Heart right ventricle (tissue), 16 donors: ENCODE measurements at regions not wholly inside any gene's neighbourhood (a gene's known extent, or its start where the extent isn't known, plus 50 kb on each side); places are given as distances from the start of the nearest gene placed in this dataset.

Experiments used
- ATAC-seq, 8 donors: fragments of 200-7000 bp; cut with Tn5 transposase; one replicate each; pipeline ENCODE4 v1.9.1; 2020; ENCODE audit warnings: mild to moderate bottlenecking in 8 of 8, moderate library complexity in 8 of 8, moderate number of reproducible peaks in 1 of 8
- DNase-seq, 2 donors: peaks; one replicate each; pipeline ENCODE4 v3.0.0-alpha.2; 2020
- H3K27ac ChIP-seq, 10 donors: fragments of 200-600 bp; sonication (generic) in 2 of 10; one replicate each; pipeline versions ENCODE4 v1.5.0 to v1.8.0; 2020 to 2022; ENCODE audit warnings: mild to moderate bottlenecking in 3 of 10
- H3K27me3 ChIP-seq, 7 donors: fragments of 200-600 bp; one replicate each; pipeline ENCODE4 v1.8.0; 2021 to 2022; ENCODE audit warnings: mild to moderate bottlenecking in 2 of 7
- H3K36me3 ChIP-seq, 9 donors: fragments of 200-600 bp; sonication (generic) in 1 of 9; one replicate each; pipeline versions ENCODE4 v1.5.0 to v1.8.0; 2020 to 2022; ENCODE audit warnings: mild to moderate bottlenecking in 2 of 9
- H3K4me1 ChIP-seq, 9 donors: fragments of 200-600 bp; sonication (generic) in 1 of 9; one replicate each; pipeline versions ENCODE4 v1.5.0 to v1.8.0; 2020 to 2022; ENCODE audit warnings: mild to moderate bottlenecking in 4 of 9
- H3K4me3 ChIP-seq, 10 donors: fragments of 200-600 bp; sonication (generic) in 2 of 10; one replicate each; pipeline versions ENCODE4 v1.5.0 to v1.8.0; 2020 to 2022; ENCODE audit warnings: mild to moderate bottlenecking in 7 of 10, moderate library complexity in 2 of 10
- H3K9me3 ChIP-seq, 11 donors: fragments of 200-600 bp in 10 of 11; sonication (generic) in 2 of 11; one replicate each; pipeline versions ENCODE4 v1.5.0 to v1.8.0; 2013 to 2022; ENCODE audit warnings: mild to moderate bottlenecking in 2 of 11, control low read depth in 1 of 11, moderate library complexity in 1 of 11
- WGBS, 2 donors: extraction: QIAGEN DNeasy Blood & Tissue Kit; methylation state at CpG; one replicate each; pipeline ENCODE4 v1.1.7; 2013; ENCODE audit warnings: inconsistent platforms in 1 of 2; 5-methylcytosine and 5-hydroxymethylcytosine counted together
- intact Hi-C, 10 donors: fragments of 100-400 bp; cut with DNase I; formaldehyde crosslinking; loops; one replicate each; pipeline versions ENCODE4 v1.11.1 to v1.14.2; 2022
- TF ChIP-seq, protein P1 (sequence below), 9 donors: fragments of 200-600 bp; sonication (generic) in 2 of 9; IDR thresholded peaks; one replicate each; pipeline versions ENCODE4 v1.5.0 to v1.8.0; 2021 to 2022; ENCODE audit warnings: antibody characterized with exemption in 9 of 9, mild to moderate bottlenecking in 5 of 9, moderate library complexity in 1 of 9
- donor health status: Arrhythmogenic right ventricular cardiomyopathy.
- donor health status: ischemic (EF 13 %, LVEDD 7.1; RV severe dilation, severe dysfunction).
- donor health status: healthy with polysubstance abuse.
- donor health status: DM: no; HTN: yes; CAD: no.
- donor health status: DM: no; HTN: no; CAD: no.
- donor health status: ischemic (EF 25% LVEDD 6.9; RV normal size, moderate dysfunction).
- donor health status: ischemic (EF 25% LVEDD 5.7; RV mildly dilated, moderate dysfunction).
- donor health status: healthy.
- donor health status: DM: yes; HTN: yes; CAD: no.
- donor health status: Ischemic cardiomyopathy.
- donor health status: ischemic (EF 35%, LVEDD 5.7; RV mildly dilated, moderate dysfunction).
- donor health status: nonischemic (EF 11% LVEDD 7.7; RV severe dilation, severe dysfunction).
- donor health status: DM: yes; HTN: yes; CAD: no.
- donor health status: PGD.
- donor health status: ischemic (EF 29% LVEDD 5.4; RV normal size, mild dysfunction).
- donor health status: nonischemic (EF 23%, LVEDD 6.1; RV moderate dilation, normal function).

DNA sequence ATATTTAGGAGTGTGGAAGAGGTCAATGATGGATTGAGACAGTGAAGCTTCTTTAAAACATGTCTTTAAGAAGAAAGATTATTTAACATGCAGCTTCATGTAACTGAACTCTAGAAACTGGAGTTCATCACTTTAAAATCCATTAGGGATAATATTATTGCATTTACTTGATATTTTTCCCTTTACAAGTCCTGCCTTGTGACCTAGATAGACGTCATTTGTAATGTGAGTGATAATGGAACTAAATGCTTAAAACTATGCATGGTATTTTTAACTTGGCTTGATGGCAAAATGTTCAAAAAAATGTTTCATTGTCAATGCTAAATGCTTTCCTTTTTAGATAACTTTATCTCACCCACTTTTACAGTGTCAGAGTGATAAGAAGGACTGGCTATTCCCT is 723.7 kb downstream of the RWDD3 start:
- TF ChIP-seq, protein P1, sequence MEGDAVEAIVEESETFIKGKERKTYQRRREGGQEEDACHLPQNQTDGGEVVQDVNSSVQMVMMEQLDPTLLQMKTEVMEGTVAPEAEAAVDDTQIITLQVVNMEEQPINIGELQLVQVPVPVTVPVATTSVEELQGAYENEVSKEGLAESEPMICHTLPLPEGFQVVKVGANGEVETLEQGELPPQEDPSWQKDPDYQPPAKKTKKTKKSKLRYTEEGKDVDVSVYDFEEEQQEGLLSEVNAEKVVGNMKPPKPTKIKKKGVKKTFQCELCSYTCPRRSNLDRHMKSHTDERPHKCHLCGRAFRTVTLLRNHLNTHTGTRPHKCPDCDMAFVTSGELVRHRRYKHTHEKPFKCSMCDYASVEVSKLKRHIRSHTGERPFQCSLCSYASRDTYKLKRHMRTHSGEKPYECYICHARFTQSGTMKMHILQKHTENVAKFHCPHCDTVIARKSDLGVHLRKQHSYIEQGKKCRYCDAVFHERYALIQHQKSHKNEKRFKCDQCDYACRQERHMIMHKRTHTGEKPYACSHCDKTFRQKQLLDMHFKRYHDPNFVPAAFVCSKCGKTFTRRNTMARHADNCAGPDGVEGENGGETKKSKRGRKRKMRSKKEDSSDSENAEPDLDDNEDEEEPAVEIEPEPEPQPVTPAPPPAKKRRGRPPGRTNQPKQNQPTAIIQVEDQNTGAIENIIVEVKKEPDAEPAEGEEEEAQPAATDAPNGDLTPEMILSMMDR (IDR thresholded peaks at IDR 0.05): no peak
- Histone ChIP-seq H3K9me3 (peaks cover 0 to 22% (median 0%) of the 10 kb centered on the region in 11 donors), H3K27ac (no peak overlapping the region), H3K36me3 (no peaks in the 10 kb centered on the region), H3K4me3 (no peak overlapping the region), H3K27me3 (no peaks in the 10 kb centered on the region), H3K4me1 (no peaks in the 10 kb centered on the region)
- 2 to 8% methylated on average over 1 of the region's 1 CpG for WGBS, 2 donors
- ATAC-seq (no peak), DNase-seq (no peak)
- intact Hi-C loops: no loop called here

DNA sequence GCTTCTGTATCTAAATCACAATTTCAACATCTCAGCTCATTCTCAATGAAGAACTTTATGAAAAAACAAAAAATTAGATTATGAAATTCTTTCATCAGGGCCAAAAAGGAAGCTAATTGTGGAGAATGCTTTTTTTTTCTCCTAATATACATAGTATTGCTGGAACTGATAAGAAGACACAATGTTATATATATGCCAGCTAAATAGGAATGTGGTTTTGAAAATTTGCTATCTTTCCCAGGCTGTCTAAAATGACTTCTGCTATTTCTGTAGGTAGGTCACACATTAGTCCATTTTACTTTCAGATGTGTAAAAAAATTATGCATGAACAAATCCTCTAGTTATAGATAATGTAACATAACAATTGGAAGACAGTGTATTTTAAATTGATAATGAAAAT is 732.9 kb downstream of the RWDD3 start:
- no peak for ATAC-seq
- Histone ChIP-seq H3K27me3 (no peaks in the 10 kb centered on the region), H3K9me3 (peaks cover 0 to 40% (median 0%) of the 10 kb centered on the region in 11 donors), H3K27ac (no peak overlapping the region), H3K4me1 (no peaks in the 10 kb centered on the region), H3K4me3 (no peak overlapping the region), H3K36me3 (no peaks in the 10 kb centered on the region)
- intact Hi-C loops: no loop called here
- no peak for DNase-seq
- TF ChIP-seq, protein P1 (IDR thresholded peaks at IDR 0.05): no peak

DNA sequence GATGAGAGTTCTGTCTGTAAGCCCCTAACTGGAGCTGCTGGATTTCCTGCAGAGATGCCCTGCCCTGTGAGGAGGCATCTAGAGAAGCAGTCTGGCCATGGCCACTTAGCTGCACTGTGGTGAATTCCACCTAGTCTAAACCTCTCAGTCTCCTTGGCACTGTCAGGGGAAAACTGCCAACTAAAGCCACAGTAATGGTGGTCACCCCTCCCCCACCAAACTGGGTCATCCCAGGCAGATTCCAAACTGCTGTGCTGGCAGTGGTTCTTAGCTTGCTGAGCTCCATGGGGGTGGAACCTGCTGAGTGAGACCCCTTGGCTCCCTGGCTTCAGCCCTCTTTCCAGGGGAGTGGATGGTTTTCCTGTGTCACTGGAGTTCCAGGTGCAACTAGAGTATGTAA is 740.6 kb downstream of the RWDD3 start:
- no peaks in the 10 kb centered on the region for H3K4me1 ChIP-seq
- no peaks in the 10 kb centered on the region for H3K36me3 ChIP-seq
- ATAC-seq (no peak), DNase-seq (no peak)
- no peak overlapping the region for H3K27ac ChIP-seq
- intact Hi-C loops: no loop called here
- H3K4me3 ChIP-seq: no peak overlapping the region
- peaks cover 0 to 20% (median 0%) of the 10 kb centered on the region in 11 donors for H3K9me3 ChIP-seq
- H3K27me3 ChIP-seq: no peaks in the 10 kb centered on the region
- TF ChIP-seq, protein P1 (IDR thresholded peaks at IDR 0.05): no peak

DNA sequence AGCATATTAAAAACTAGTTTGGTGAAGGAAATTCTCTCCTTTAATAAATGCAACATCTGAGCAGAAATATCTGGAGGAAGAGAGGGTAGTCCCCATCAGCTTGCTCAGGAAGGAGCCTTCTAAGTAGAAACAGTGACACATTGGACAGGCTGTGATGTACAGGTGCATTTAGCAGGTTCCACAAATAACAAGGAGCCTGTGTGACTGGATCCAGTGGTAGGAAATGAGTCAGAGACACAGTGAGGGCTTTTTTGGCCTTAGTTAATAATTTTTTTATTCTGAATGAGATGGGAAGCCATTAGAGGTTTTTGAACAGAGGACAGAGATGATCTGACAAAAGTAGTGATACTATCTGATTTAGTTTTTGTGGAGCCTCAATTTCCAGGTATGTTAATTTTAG is 738.9 kb upstream of the PTBP2 start:
- intact Hi-C loops: no loop called here
- no peak overlapping the region for H3K27ac ChIP-seq
- TF ChIP-seq, protein P1 (IDR thresholded peaks at IDR 0.05): no peak
- ATAC-seq: no peak
- no peaks in the 10 kb centered on the region for H3K27me3 ChIP-seq
- no peak for DNase-seq
- H3K4me1 ChIP-seq: no peaks in the 10 kb centered on the region
- no peaks in the 10 kb centered on the region for H3K9me3 ChIP-seq
- no peaks in the 10 kb centered on the region for H3K36me3 ChIP-seq
- no peak overlapping the region for H3K4me3 ChIP-seq

DNA sequence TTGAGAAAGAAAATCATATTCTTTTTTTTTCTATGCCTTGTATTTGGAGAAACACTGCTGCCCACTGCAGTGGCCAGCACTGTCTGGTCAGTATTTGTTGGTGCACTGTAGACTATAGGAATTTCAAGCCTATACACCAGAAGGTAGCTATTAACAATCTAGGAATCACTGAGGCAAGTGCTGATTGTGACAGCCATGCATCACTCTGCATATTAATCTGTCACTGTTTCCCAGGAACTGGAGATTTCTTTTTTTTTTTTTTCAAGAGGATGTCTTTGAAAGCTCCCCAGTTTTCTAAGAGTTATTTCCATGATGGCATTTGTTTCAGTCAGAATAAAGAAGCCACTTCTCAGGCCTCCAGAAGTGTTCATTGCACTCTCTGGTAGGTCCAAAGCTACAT is 737.8 kb upstream of the PTBP2 start:
- H3K36me3 ChIP-seq: no peaks in the 10 kb centered on the region
- TF ChIP-seq, protein P1 (IDR thresholded peaks at IDR 0.05): no peak
- ATAC-seq: no peak
- H3K9me3 ChIP-seq: no peaks in the 10 kb centered on the region
- intact Hi-C loops: no loop called here
- no peaks in the 10 kb centered on the region for H3K4me1 ChIP-seq
- no peaks in the 10 kb centered on the region for H3K27me3 ChIP-seq
- DNase-seq: no peak
- H3K27ac ChIP-seq: no peak overlapping the region
- H3K4me3 ChIP-seq: no peak overlapping the region
